ENCODE measurements at regions not wholly inside any gene's neighbourhood (a gene's known extent, or its start where the extent isn't known, plus 50 kb on each side); places are given as distances from the start of the nearest gene placed in this dataset.

GRCh38 chr14:85402569-85403162 is 127.3 kb upstream of the FLRT2 start:
- no peaks in the 10 kb centered on the region for H3K27me3 ChIP-seq (ENCODE audit: control insufficient read depth, insufficient read depth, low read length)
- no peaks in the 10 kb centered on the region for H3K9me3 ChIP-seq (ENCODE audit: control insufficient read depth, low read depth, low read length)
- no peak for DNase-seq
- H3K27ac ChIP-seq (ENCODE audit: low read length): no peak overlapping the region
- 100% methylated on average over 1 of the region's 7 CpGs for WGBS (ENCODE audit: insufficient coverage, low lambda C conversion rate)
- H3K4me3 ChIP-seq (ENCODE audit: low read length): no peak overlapping the region
- H3K36me3 ChIP-seq (ENCODE audit: control insufficient read depth, insufficient read depth, low read length): no peaks in the 10 kb centered on the region
- H3K4me1 ChIP-seq (ENCODE audit: control insufficient read depth, insufficient read depth, low read length): no peaks in the 10 kb centered on the region

DNA sequence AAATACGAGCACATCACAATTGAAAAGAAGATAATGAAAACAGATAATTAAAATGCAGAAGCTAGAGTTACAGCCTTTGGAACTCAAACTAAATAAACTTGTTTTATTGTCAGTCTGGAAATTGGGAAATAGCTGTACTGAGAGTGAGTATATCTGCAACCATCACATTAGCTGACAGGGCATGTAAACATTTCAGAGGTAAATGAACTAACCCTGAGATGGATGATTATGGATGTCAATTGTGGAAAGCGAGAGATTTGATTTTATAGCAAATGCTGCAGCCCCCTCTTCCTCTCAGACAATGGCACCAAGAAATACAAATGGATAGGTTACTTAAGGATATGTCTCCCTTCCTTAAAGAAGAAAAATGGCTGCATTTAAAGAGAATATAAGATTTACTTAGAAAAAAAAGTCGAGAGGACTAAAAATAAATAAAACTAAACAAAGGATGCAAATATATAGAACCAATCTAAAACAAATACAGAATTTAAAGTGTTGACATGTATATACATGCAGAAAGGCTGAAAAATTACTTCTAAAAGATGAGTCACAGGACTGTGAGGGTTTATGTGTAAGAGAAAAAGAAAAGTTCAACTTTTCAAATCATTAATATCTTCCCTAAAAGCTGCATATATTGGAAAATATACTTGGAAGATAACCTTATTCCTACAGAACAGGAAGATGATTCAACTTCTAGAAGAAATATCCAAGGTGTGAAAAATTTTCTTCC is 120.3 kb upstream of the FLRT2 start:
- no peaks in the 10 kb centered on the region for H3K27me3 ChIP-seq (ENCODE audit: control insufficient read depth, insufficient read depth, low read length)
- H3K4me1 ChIP-seq (ENCODE audit: control insufficient read depth, insufficient read depth, low read length): no peaks in the 10 kb centered on the region
- no peak overlapping the region for H3K4me3 ChIP-seq (ENCODE audit: low read length)
- no peak overlapping the region for H3K27ac ChIP-seq (ENCODE audit: low read length)
- no peak for DNase-seq
- H3K36me3 ChIP-seq (ENCODE audit: control insufficient read depth, insufficient read depth, low read length): no peaks in the 10 kb centered on the region
- H3K9me3 ChIP-seq (ENCODE audit: control insufficient read depth, low read depth, low read length): no peaks in the 10 kb centered on the region
- WGBS (ENCODE audit: insufficient coverage, low lambda C conversion rate): 69% methylated on average over 2 of the region's 3 CpGs

GRCh38 chr14:85412756-85413155 is 117.2 kb upstream of the FLRT2 start:
- H3K36me3 ChIP-seq (ENCODE audit: control insufficient read depth, insufficient read depth, low read length): no peaks in the 10 kb centered on the region
- no peak for DNase-seq
- no peaks in the 10 kb centered on the region for H3K4me1 ChIP-seq (ENCODE audit: control insufficient read depth, insufficient read depth, low read length)
- H3K4me3 ChIP-seq (ENCODE audit: low read length): no peak overlapping the region
- 100% methylated on average over 1 of the region's 1 CpG for WGBS (ENCODE audit: insufficient coverage, low lambda C conversion rate)
- no peaks in the 10 kb centered on the region for H3K9me3 ChIP-seq (ENCODE audit: control insufficient read depth, low read depth, low read length)
- H3K27me3 ChIP-seq (ENCODE audit: control insufficient read depth, insufficient read depth, low read length): no peaks in the 10 kb centered on the region
- no peak overlapping the region for H3K27ac ChIP-seq (ENCODE audit: low read length)

DNA sequence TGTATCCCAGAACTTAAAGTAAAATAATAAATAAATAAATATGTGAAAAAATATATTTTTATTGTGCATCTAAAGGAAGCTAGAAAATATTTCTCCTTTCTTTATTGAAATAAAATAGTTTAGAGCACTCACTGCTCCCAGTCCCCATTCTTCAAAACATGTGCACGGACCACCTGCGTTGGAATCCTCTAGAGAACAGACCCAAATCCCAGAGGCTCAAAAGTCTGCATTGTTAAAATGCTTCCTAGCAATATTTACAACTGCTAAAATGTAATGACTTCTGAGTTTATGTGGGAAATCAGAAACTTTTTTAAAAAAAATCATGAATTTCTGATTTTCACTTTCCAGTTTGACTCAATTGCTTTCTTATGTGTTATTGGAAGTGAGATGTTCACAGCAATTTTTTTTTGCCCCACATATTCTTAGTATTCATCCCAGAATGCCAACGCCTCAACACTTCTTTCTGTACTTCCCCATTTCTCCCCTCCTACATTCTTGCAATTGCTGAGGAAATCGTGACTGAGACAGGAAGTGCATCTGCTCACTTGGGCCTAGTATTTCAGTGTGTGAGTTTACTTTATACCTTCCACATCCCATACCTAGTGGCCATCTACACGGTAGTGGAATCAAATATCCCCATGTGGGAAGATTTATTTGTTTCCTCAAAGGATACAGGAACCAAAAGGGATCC is 116.0 kb upstream of the FLRT2 start:
- H3K27ac ChIP-seq (ENCODE audit: low read length): no peak overlapping the region
- no peak overlapping the region for H3K4me3 ChIP-seq (ENCODE audit: low read length)
- 100% methylated on average over 1 of the region's 5 CpGs for WGBS (ENCODE audit: insufficient coverage, low lambda C conversion rate)
- no peaks in the 10 kb centered on the region for H3K4me1 ChIP-seq (ENCODE audit: control insufficient read depth, insufficient read depth, low read length)
- no peak for DNase-seq
- no peaks in the 10 kb centered on the region for H3K9me3 ChIP-seq (ENCODE audit: control insufficient read depth, low read depth, low read length)
- H3K27me3 ChIP-seq (ENCODE audit: control insufficient read depth, insufficient read depth, low read length): no peaks in the 10 kb centered on the region
- H3K36me3 ChIP-seq (ENCODE audit: control insufficient read depth, insufficient read depth, low read length): no peaks in the 10 kb centered on the region

DNA sequence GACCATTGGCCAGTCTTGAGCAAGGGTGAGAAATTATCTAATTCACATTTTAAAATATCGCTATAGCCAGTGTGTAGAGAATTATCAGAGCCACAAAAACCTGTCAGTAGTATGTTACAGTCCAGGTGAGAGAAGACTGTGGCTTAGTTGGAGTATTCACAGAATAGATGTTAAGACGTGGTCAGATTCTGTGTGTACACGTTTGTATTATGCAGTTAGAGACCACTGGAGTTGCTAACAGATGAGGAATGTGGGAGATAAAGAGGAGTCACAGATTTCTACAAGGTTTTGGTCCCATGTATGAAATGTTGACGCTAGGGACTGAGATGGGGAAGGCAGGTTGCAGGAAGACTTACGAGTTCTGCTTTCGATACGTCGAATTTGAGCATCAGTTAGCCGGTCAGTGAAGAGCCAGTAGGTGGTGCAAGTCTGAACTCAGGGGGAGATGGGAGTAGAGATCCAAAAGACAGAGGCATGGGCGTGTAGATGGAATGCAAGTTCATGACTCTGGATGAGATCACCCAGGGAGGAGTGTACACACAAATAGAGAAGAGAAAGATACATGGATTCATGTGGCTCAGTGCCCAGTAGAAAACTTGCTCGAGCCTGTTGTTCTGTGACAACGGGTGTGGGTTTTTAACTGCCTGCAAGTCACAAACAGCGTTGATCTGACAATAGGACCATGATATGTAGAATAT is 114.8 kb upstream of the FLRT2 start:
- peak; percentile 19 to 36 for DNase-seq
- no peak overlapping the region for H3K4me3 ChIP-seq (ENCODE audit: low read length)
- no peak overlapping the region for H3K27ac ChIP-seq (ENCODE audit: low read length)
- WGBS (ENCODE audit: insufficient coverage, low lambda C conversion rate): 60% methylated on average over 1 of the region's 13 CpGs
- no peaks in the 10 kb centered on the region for H3K4me1 ChIP-seq (ENCODE audit: control insufficient read depth, insufficient read depth, low read length)
- H3K9me3 ChIP-seq (ENCODE audit: control insufficient read depth, low read depth, low read length): no peaks in the 10 kb centered on the region
- no peaks in the 10 kb centered on the region for H3K36me3 ChIP-seq (ENCODE audit: control insufficient read depth, insufficient read depth, low read length)
- H3K27me3 ChIP-seq (ENCODE audit: control insufficient read depth, insufficient read depth, low read length): no peaks in the 10 kb centered on the region

DNA sequence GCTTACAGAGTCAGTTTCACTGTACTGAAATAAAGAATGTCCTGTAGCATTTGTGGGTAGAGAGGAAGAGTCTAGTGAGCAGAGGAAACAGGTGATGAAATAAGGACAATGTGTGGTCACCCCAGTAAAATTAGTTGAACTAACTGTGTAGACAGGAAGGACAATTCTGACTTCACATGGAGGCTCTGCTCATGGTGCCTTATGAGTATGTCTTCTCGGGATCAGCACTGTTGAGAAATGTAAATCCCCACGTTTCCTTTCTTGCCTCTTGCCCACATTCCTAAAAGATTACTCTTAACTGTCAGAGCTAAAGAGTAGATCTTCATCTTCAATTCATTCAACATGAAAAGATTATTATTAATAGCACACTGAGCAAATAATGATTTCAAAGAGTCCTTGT is 113.2 kb upstream of the FLRT2 start:
- Histone ChIP-seq H3K27ac (ENCODE audit: low read length) (no peak overlapping the region), H3K9me3 (ENCODE audit: control insufficient read depth, low read depth, low read length) (no peaks in the 10 kb centered on the region), H3K27me3 (ENCODE audit: control insufficient read depth, insufficient read depth, low read length) (no peaks in the 10 kb centered on the region), H3K4me3 (ENCODE audit: low read length) (no peak overlapping the region), H3K36me3 (ENCODE audit: control insufficient read depth, insufficient read depth, low read length) (no peaks in the 10 kb centered on the region), H3K4me1 (ENCODE audit: control insufficient read depth, insufficient read depth, low read length) (peaks cover 5% of the 10 kb centered on the region)
- 63% methylated on average over 2 of the region's 2 CpGs for WGBS (ENCODE audit: insufficient coverage, low lambda C conversion rate)
- no peak for DNase-seq

DNA sequence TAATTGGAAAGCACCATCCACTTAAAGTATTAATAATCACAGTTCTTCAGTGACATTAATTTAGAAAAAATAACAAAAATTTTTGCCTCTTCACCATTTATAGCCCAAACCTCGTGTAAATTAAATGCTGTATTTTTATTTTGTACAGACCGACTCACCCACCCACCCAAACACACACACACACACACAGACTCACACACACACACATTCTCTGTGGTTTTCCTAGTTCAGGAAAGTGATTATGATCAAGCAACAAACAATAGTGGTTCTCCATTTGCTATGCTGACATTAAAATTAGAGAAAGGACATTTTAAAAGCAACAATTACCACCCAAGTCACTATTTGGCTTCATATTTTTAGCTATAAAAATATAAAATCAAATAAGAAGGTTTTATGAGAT is 112.5 kb upstream of the FLRT2 start:
- Histone ChIP-seq H3K4me3 (ENCODE audit: low read length) (no peak overlapping the region), H3K27me3 (ENCODE audit: control insufficient read depth, insufficient read depth, low read length) (no peaks in the 10 kb centered on the region), H3K9me3 (ENCODE audit: control insufficient read depth, low read depth, low read length) (no peaks in the 10 kb centered on the region), H3K4me1 (ENCODE audit: control insufficient read depth, insufficient read depth, low read length) (peaks cover 5% of the 10 kb centered on the region), H3K27ac (ENCODE audit: low read length) (no peak overlapping the region), H3K36me3 (ENCODE audit: control insufficient read depth, insufficient read depth, low read length) (no peaks in the 10 kb centered on the region)
- 86% methylated on average over 1 of the region's 2 CpGs for WGBS (ENCODE audit: insufficient coverage, low lambda C conversion rate)
- DNase-seq: no peak

GRCh38 chr14:85418721-85419120 is 111.2 kb upstream of the FLRT2 start:
- Histone ChIP-seq H3K27me3 (ENCODE audit: control insufficient read depth, insufficient read depth, low read length) (no peaks in the 10 kb centered on the region), H3K36me3 (ENCODE audit: control insufficient read depth, insufficient read depth, low read length) (no peaks in the 10 kb centered on the region), H3K4me1 (ENCODE audit: control insufficient read depth, insufficient read depth, low read length) (peaks cover 5% of the 10 kb centered on the region), H3K9me3 (ENCODE audit: control insufficient read depth, low read depth, low read length) (no peaks in the 10 kb centered on the region), H3K4me3 (ENCODE audit: low read length) (no peak overlapping the region), H3K27ac (ENCODE audit: low read length) (no peak overlapping the region)
- WGBS (ENCODE audit: insufficient coverage, low lambda C conversion rate): 83% methylated on average over 1 of the region's 1 CpG
- peak in 1 of 2 donors; percentile 32 for DNase-seq

GRCh38 chr14:85420278-85420677 is 109.7 kb upstream of the FLRT2 start:
- DNase-seq: no peak
- Histone ChIP-seq H3K4me3 (ENCODE audit: low read length) (no peak overlapping the region), H3K9me3 (ENCODE audit: control insufficient read depth, low read depth, low read length) (no peaks in the 10 kb centered on the region), H3K27ac (ENCODE audit: low read length) (no peak overlapping the region), H3K27me3 (ENCODE audit: control insufficient read depth, insufficient read depth, low read length) (no peaks in the 10 kb centered on the region), H3K4me1 (ENCODE audit: control insufficient read depth, insufficient read depth, low read length) (peaks cover 5% of the 10 kb centered on the region), H3K36me3 (ENCODE audit: control insufficient read depth, insufficient read depth, low read length) (no peaks in the 10 kb centered on the region)
- no CpG with 5 or more reads among the region's 1 CpG for WGBS (ENCODE audit: insufficient coverage, low lambda C conversion rate)

DNA sequence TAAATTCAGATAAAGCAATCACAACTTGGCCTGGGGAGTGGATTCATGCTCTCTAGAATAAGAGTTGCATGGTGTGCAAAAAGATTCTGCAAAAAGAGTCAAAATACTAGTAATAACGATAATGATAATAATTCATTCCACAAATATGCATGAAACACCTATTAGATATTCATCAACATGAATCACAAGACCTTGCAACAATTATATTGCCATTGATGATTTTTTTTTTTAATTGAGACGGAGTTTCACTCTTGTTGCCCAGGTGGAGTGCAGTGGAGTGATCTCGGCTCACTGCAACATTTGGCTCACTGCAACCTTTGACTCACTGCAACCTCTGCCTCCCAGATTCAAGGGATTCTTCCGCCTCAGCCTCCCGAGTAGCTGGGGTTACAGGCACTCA is 109.2 kb upstream of the FLRT2 start:
- H3K27me3 ChIP-seq (ENCODE audit: control insufficient read depth, insufficient read depth, low read length): no peaks in the 10 kb centered on the region
- no CpG with 5 or more reads among the region's 5 CpGs for WGBS (ENCODE audit: insufficient coverage, low lambda C conversion rate)
- H3K4me1 ChIP-seq (ENCODE audit: control insufficient read depth, insufficient read depth, low read length): peaks cover 5% of the 10 kb centered on the region
- H3K9me3 ChIP-seq (ENCODE audit: control insufficient read depth, low read depth, low read length): no peaks in the 10 kb centered on the region
- H3K27ac ChIP-seq (ENCODE audit: low read length): peak overlapping the region; percentile 73
- no peak overlapping the region for H3K4me3 ChIP-seq (ENCODE audit: low read length)
- no peak for DNase-seq
- no peaks in the 10 kb centered on the region for H3K36me3 ChIP-seq (ENCODE audit: control insufficient read depth, insufficient read depth, low read length)
